Activated CD4-positive, CD25-positive, alpha-beta regulatory T cell treated with anti-CD3 and anti-CD28 coated beads, Interleukin-2, amount 50 U/mL, for 24 hours (primary cell): ENCODE measurements at regions not wholly inside any gene's neighbourhood (a gene's known extent, or its start where the extent isn't known, plus 50 kb on each side); places are given as distances from the start of the nearest gene placed in this dataset.
"Not testable (repeated sequence)": the region's sequence is repeated elsewhere in the genome, so short reads cannot be mapped to it uniquely, and the experiment has no call there.

Source experiments
- ATAC-seq, 2 donors: fragments of 150-1000 bp; cut with Tn5 transposase; one replicate each; pipeline ENCODE4 v1.10.0; 2021; ENCODE audit warnings: mild to moderate bottlenecking in 1 of 2, moderate library complexity in 1 of 2

GRCh38 chr5:41995193-41995592, 70.1 kb downstream of the FBXO4 start:
- ATAC-seq, result no peak

DNA sequence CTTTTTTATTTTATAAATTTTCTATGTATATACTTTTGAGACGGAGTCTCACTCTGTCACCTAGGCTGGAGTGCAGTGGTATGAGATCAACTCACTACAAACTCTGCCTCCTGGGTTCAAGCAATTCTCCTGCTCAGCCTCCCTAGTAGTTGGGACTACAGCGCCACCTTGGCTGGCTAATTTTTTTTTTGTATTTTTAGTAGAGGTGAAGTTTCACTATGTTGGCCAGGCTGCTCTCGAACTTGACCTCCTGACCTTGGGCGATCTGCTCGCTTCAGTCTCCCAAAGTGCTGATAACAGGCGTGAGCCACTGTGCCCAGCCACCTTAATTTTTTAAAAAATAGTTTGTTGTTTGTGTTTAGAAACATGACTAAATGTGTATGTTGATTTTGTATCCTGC, 76.6 kb downstream of the FBXO4 start:
- ATAC-seq, result no peak

DNA sequence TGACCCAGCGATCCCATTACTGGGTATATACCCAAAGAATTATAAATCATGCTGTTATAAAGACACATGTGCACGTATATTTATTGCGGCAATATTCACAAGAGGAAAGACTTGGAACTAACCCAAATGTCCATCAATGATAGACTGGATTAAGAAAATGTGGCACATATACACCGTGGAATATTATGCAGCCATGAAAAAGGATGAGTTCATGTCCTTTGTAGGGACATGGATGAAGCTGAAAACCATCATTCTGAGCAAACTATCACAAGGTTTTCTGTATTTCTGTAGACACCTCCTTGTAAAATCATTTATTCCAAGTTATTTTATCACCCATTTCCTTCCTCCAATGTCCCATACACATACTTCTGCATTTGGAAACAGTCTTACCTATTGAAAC, 78.8 kb downstream of the FBXO4 start:
- not testable (repeated sequence) for ATAC-seq

- ATAC-seq, result no peak
Measured at GRCh38 chr5:42005561-42006153, 80.6 kb downstream of the FBXO4 start.

GRCh38 chr5:42013561-42013960, 88.5 kb downstream of the FBXO4 start:
- ATAC-seq, result no peak

DNA sequence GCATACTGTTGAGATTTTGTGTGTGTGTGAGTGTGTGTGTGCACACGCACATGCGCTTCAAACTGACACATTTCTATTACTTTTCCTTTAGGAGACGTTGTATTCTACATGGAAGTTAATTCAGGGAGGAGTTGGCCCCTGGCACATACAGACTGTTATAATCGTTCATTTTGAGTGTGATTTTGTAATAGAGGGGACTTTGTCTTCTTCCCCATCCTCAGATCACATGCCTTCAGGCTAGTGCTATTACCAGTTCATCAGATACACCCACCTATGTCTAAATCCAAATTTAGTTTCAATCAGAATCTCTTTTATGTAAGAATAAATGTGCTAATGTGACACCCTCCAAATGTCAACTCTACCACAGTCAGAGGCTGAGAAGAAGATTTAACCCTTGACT, 90.2 kb downstream of the FBXO4 start:
- ATAC-seq, result no peak

- ATAC-seq, result no peak
Measured at GRCh38 chr5:42015681-42016080, 90.6 kb downstream of the FBXO4 start.

DNA sequence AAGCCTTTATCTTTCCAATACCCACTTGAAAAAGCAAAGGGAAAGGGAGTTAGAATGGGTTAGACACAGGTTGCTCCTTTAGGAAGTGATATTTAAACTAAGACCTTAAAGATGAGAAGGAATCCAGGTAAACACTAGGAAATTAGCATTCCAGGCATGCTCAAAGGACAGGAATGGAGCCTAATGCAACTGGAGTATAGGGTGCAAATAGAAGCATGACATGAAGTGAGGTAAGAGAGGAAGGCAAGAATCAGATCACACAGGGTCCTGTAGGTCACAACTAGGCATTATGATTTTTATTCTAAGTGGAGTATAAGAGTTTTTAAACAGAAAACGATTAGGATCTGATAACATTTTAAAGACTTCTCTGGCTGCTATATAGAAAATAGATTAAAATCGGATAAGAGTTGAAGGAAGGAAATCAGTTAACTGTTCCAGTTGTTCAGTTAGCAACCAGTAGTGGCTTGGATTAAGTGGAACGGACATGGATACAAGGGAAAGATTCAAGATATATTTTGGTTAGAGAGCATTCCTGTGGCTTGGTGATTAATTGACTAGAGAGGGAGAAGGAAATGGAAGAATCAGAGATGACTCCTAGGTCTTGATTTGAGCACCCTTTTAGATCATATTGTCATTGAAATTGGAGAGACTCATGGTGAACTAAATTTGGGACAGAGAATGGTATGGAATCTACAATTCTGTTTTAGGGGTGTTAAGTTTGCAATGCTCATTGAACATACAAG, 95.9 kb downstream of the FBXO4 start:
- no peak for ATAC-seq

GRCh38 chr5:42021923-42022322, 96.8 kb downstream of the FBXO4 start:
- ATAC-seq, result no peak

GRCh38 chr5:42022383-42022972, 97.4 kb downstream of the FBXO4 start:
- ATAC-seq, result no peak

DNA sequence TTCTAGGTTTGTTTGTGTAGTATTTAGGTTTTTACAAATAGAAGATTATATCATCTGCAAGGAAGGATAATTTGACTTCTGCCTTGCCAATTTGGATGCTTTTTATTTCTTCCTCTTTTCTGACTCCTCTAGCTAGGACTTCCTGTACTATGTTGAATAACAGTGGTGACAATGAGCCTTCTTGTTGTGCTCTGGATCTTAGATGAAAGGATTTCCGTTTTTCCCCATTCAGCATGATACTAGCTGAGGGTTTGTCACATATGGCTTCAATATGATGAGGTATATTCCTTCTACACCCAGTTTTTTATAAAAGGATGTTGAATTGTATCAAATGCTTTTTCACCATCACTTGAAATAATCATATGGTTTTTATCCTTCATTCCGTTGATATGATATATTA, 101.4 kb downstream of the FBXO4 start:
- no peak for ATAC-seq

DNA sequence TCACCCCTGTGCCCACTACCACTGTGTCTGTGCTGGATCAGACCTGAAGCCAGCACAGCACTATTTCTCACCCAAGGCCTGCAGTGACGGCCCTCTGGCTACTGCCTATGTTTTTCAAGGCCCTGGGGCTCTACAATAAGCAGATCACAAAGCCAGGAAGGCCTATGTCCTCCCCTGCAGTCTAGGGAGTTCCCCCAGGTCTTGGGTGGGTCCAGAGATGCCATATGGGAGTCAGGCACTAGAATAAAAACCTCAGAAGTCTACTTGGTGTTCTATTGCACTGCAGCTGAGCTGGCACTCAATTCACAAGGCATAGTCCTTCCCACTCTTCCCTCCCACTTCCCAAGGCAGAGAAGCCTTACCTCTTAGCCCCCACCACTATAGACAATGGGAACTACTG, 107.1 kb downstream of the FBXO4 start:
- no peak for ATAC-seq

DNA sequence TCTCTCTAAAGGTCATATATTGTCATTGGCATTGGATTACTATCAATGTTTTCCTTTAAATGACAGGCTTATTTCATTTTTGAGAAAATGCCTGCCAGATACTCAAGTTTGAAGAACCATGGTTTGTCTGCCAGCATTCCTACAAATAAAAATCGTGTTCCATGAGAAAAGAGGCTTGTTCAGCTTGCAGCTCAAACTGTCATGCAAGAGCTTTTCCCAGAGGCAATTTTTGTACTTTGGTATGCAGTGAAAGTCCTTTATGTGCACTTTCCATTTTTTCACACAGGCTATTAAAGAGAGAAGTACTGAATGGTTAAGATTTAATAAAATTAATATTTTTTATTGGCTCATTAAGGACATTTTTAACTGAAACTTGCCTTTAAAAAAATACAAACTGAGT, 110.4 kb downstream of the FBXO4 start:
- no peak for ATAC-seq

GRCh38 chr5:42036379-42036778, 111.3 kb downstream of the FBXO4 start:
- no peak for ATAC-seq

GRCh38 chr5:42037379-42037932, 112.4 kb downstream of the FBXO4 start:
- no peak for ATAC-seq

GRCh38 chr5:42043400-42043799, 118.3 kb downstream of the FBXO4 start:
- no peak for ATAC-seq

DNA sequence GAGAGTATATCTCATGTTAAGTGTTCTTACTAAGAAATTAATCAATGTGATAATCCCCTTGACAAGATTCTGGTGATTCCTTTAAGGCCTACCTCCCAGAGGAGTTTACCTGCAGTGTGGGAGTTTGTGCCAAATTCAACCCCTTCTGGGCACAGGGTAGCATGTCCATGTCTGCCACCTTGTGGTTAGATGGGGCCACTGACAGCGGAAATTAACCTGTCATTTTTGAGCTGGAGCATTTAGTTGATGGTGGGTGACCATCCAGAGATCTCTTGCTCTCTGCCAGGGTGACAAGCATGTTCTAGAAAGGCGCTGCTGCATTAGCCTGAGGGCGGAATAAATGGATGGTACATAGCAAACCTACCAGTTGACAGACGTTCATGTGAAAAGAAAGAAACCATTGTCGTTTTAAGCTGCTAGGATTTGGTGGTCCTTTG, 132.2 kb downstream of the FBXO4 start:
- peak; percentile 63 for ATAC-seq

DNA sequence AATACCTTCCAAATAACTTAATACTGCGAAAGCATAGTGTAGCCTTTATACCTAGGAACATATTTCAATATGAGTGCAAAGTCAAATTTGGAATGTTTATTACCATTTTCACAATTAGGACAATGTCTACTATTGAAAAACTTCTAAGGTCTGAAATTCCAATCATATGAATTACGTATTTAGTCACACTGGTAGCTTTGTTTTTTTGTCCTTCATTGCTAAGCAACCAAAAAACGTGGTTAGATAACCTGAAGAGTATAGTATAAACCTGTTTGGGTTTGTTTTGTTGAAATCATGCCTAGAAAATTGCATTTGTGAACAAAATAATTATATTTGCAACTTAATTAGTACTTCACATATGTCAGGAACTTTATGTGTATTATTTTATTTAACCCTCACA, 134.2 kb downstream of the FBXO4 start:
- ATAC-seq, result no peak

DNA sequence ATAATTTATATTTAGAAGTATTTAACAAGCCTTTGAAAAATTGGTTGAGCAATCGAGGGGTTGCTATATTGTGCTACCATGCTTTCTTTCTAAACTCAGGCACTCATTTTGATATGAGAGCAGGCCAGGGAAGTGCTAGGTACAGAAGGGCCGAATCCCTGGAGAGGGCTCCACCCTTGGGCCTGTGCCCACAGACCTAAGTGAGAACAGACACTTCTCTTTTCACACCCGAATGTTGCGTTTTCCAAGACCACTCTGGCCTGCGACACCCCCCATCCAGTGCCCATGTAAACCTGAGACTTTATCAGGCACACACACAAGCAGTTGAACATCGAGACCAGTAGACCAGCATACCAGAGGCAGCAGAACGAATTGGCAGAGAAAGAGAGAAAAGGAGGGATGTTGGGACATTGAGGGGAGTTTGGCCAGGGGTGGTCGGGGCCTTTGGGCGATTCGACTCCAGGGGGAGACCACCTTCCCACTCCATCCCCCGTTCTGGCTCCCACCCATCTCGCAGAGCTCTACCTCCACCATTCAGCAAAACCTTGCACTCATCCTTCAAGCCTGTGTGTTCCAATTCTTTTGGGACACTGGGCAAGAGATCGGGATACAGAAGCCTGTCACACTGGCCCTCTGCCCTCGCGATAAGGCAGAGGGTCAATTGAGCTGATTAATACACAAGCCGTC, 134.8 kb downstream of the FBXO4 start:
- ATAC-seq, result no peak

DNA sequence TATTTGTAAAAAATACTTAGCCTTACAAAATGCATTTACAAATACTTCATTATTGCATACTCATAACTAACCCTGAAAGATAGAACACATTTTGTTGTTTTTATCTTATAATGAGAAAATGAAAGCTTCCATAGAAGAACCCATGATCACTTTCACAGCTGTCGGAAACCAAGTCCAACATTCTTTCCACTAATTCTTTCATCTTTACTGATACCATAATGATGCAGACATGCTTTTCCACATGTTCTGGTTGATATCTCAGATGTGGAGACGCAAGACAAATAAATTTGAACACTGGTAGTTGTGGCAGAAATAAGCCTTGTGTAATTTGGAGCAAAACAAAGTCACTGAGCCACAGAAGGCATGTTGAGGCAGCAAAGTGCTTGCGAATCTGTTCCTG, 136.0 kb downstream of the FBXO4 start:
- no peak for ATAC-seq

DNA sequence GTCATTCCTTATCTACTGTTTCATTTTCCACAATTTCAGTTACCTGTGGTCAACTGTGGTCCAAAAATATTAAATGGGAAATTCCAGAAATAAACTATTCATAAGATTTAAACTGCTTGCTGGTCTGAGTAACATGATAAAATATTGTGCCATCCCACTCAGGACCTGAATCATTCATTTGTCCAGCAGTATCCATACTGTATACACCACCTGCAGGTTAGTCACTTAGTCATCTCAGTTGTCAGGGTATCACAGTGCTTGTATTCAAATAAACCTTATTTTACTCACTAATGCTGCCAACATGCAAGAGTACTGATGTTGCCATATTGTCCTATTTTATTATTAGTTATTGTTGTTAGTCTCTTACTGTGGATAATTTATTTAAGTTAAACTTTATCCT, 139.7 kb downstream of the FBXO4 start:
- no peak for ATAC-seq

- ATAC-seq, result no peak
Measured at GRCh38 chr5:42066131-42066530, 141.1 kb downstream of the FBXO4 start.

- no peak for ATAC-seq
Measured at GRCh38 chr5:42074353-42074752, 149.3 kb downstream of the FBXO4 start.
